Loucy (cell line): ENCODE measurements at regions not wholly inside any gene's neighbourhood (a gene's known extent, or its start where the extent isn't known, plus 50 kb on each side); places are given as distances from the start of the nearest gene placed in this dataset.

Source experiments
- H2AFZ ChIP-seq: fragments of 200-600 bp; sonication (generic); 2 replicates; pipeline ENCODE4 v1.6.0; 2016; ENCODE audit warnings: antibody characterized with exemption, mild to moderate bottlenecking, low read length, moderate library complexity
- H3F3A ChIP-seq: fragments of 200-600 bp; 2 replicates; pipeline ENCODE4 v1.6.0; 2016; ENCODE audit warnings: antibody characterized with exemption, low read depth, mild to moderate bottlenecking
- H3K27me3 ChIP-seq: fragments of 200-600 bp; sonication (generic); 2 replicates; pipeline ENCODE4 v1.6.1; 2014; ENCODE audit warnings: low read length, mild to moderate bottlenecking; ENCODE audit not compliant: insufficient read depth, poor library complexity, severe bottlenecking
- H3K36me3 ChIP-seq: fragments of 200-600 bp; sonication (generic); 2 replicates; pipeline ENCODE4 v1.6.1; 2016; ENCODE audit warnings: low read length; ENCODE audit not compliant: insufficient read depth
- H3K4me1 ChIP-seq: fragments of 200-600 bp; sonication (generic); 2 replicates; pipeline ENCODE4 v1.5.1; 2014; ENCODE audit warnings: low read length, mild to moderate bottlenecking; ENCODE audit not compliant: insufficient read depth, poor library complexity, severe bottlenecking
- H3K4me2 ChIP-seq: fragments of 200-600 bp; sonication (generic); 2 replicates; pipeline ENCODE4 v1.6.0; 2014; ENCODE audit warnings: antibody characterized with exemption, low read length, low read depth, mild to moderate bottlenecking; ENCODE audit not compliant: poor library complexity, severe bottlenecking
- H3K4me3 ChIP-seq: fragments of 200-600 bp; sonication (generic); 2 replicates; pipeline ENCODE4 v1.5.1; 2014; ENCODE audit warnings: low read length, mild to moderate bottlenecking, mixed read lengths; ENCODE audit not compliant: poor library complexity, severe bottlenecking
- H3K79me2 ChIP-seq: fragments of 200-600 bp; sonication (generic); 2 replicates; pipeline ENCODE4 v1.6.1; 2014; ENCODE audit warnings: low read length; ENCODE audit not compliant: insufficient read depth
- H3K9ac ChIP-seq: fragments of 200-600 bp; sonication (generic); 2 replicates; pipeline ENCODE4 v1.6.0; 2014; ENCODE audit warnings: mild to moderate bottlenecking, low read depth, low read length, moderate library complexity; ENCODE audit not compliant: poor library complexity, severe bottlenecking
- H3K9me2 ChIP-seq: fragments of 200-600 bp; sonication (generic); replicated peaks from 2 replicates; pipeline ENCODE4 v1.6.1; 2016; ENCODE audit warnings: low read depth, low read length, mixed read lengths
- H3K9me3 ChIP-seq: fragments of 200-600 bp; sonication (generic); 2 replicates; pipeline ENCODE4 v1.6.1; 2014; ENCODE audit warnings: mild to moderate bottlenecking, antibody characterized with exemption, low read length, low read depth; ENCODE audit not compliant: insufficient read depth
- H4K20me1 ChIP-seq: fragments of 200-600 bp; sonication (generic); 2 replicates; pipeline ENCODE4 v1.6.0; 2014; ENCODE audit warnings: antibody characterized with exemption, low read length, mild to moderate bottlenecking; ENCODE audit not compliant: insufficient read depth, poor library complexity, severe bottlenecking
- CTCF ChIP-seq: fragments of 200-600 bp; sonication (generic); conservative IDR thresholded peaks from 2 replicates; pipeline ENCODE4 v1.5.1; 2014; ENCODE audit warnings: mild to moderate bottlenecking, antibody characterized with exemption, low read length
- EZH2phosphoT487 ChIP-seq: fragments of 200-600 bp; IDR thresholded peaks from 2 replicates; pipeline ENCODE4 v1.6.1; 2018; ENCODE audit warnings: antibody characterized with exemption, mild to moderate bottlenecking, moderate library complexity, borderline replicate concordance

- H3K9me3 ChIP-seq = peaks cover 3% of the 10 kb centered on the region; the same call in 1 of the 2 replicates
- TF ChIP-seq CTCF (no peak), EZH2phosphoT487 (no peak)
- no peak overlapping the region for H3K4me2 ChIP-seq
- H3K4me1 ChIP-seq = no peaks in the 10 kb centered on the region
- H3K36me3 ChIP-seq = no peaks in the 10 kb centered on the region
- H4K20me1 ChIP-seq = no peaks in the 10 kb centered on the region
- no peaks in the 10 kb centered on the region for H3K79me2 ChIP-seq
- H3K9me2 ChIP-seq = no peaks in the 10 kb centered on the region
- no peak overlapping the region for H2AFZ ChIP-seq
- no peak overlapping the region for H3K4me3 ChIP-seq
- H3K27me3 ChIP-seq = no peaks in the 10 kb centered on the region
- no peak overlapping the region for H3K9ac ChIP-seq
- H3F3A ChIP-seq = no peaks in the 10 kb centered on the region
Measured at GRCh38 chr10:124306520-124306919, 112.2 kb downstream of the OAT start.

- H3K4me1 ChIP-seq = no peaks in the 10 kb centered on the region
- no peaks in the 10 kb centered on the region for H3F3A ChIP-seq
- TF ChIP-seq EZH2phosphoT487 (no peak), CTCF (no peak)
- H3K79me2 ChIP-seq = no peaks in the 10 kb centered on the region
- H2AFZ ChIP-seq = no peak overlapping the region
- H3K9me3 ChIP-seq = peaks cover 4% of the 10 kb centered on the region; the same call in 1 of the 2 replicates
- H3K4me3 ChIP-seq = no peak overlapping the region
- H3K4me2 ChIP-seq = no peak overlapping the region
- H3K27me3 ChIP-seq = no peaks in the 10 kb centered on the region
- no peaks in the 10 kb centered on the region for H4K20me1 ChIP-seq
- H3K9me2 ChIP-seq = no peaks in the 10 kb centered on the region
- no peaks in the 10 kb centered on the region for H3K36me3 ChIP-seq
- H3K9ac ChIP-seq = no peak overlapping the region
Measured at GRCh38 chr10:124305984-124306383, 112.7 kb downstream of the OAT start.

- H3K27me3 ChIP-seq = no peaks in the 10 kb centered on the region
- H3K4me3 ChIP-seq = no peak overlapping the region
- H4K20me1 ChIP-seq = no peaks in the 10 kb centered on the region
- H3K4me1 ChIP-seq = no peaks in the 10 kb centered on the region
- no peak overlapping the region for H2AFZ ChIP-seq
- H3K9me3 ChIP-seq = peaks cover 13% of the 10 kb centered on the region; the same call in 1 of the 2 replicates
- no peaks in the 10 kb centered on the region for H3K36me3 ChIP-seq
- H3K4me2 ChIP-seq = no peak overlapping the region
- TF ChIP-seq EZH2phosphoT487 (no peak), CTCF (no peak)
- no peaks in the 10 kb centered on the region for H3K9me2 ChIP-seq
- no peaks in the 10 kb centered on the region for H3K79me2 ChIP-seq
- no peak overlapping the region for H3K9ac ChIP-seq
- no peaks in the 10 kb centered on the region for H3F3A ChIP-seq
Measured at GRCh38 chr10:124305131-124305530, 113.6 kb downstream of the OAT start.
